ENCODE measurements at regions not wholly inside any gene's neighbourhood (a gene's known extent, or its start where the extent isn't known, plus 50 kb on each side); places are given as distances from the start of the nearest gene placed in this dataset.

DNA sequence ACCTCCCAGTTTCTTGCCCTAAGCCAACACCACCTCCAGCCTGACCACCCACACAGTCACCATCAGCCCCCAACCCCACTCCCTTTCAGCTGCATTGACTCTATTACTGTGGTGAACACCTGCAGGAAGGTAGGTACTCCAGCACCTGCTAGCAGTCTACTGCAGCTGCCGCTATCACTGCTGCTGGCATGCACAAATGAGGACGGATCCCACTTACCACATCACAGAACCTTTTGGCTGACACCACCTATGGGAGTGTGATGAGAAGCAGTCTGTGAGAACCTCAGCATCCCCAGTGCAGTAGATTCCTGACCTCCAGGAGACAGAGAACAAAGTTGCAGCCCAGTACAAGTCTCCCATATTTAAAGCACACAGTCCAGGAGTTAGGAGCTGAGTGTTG, 71.9 kb downstream of the ANXA1 start:
- TF ChIP-seq EZH2 (IDR thresholded peaks at IDR 0.05; ENCODE audit: low read depth, unreplicated experiment) = no peak
- TF ChIP-seq, protein P1, sequence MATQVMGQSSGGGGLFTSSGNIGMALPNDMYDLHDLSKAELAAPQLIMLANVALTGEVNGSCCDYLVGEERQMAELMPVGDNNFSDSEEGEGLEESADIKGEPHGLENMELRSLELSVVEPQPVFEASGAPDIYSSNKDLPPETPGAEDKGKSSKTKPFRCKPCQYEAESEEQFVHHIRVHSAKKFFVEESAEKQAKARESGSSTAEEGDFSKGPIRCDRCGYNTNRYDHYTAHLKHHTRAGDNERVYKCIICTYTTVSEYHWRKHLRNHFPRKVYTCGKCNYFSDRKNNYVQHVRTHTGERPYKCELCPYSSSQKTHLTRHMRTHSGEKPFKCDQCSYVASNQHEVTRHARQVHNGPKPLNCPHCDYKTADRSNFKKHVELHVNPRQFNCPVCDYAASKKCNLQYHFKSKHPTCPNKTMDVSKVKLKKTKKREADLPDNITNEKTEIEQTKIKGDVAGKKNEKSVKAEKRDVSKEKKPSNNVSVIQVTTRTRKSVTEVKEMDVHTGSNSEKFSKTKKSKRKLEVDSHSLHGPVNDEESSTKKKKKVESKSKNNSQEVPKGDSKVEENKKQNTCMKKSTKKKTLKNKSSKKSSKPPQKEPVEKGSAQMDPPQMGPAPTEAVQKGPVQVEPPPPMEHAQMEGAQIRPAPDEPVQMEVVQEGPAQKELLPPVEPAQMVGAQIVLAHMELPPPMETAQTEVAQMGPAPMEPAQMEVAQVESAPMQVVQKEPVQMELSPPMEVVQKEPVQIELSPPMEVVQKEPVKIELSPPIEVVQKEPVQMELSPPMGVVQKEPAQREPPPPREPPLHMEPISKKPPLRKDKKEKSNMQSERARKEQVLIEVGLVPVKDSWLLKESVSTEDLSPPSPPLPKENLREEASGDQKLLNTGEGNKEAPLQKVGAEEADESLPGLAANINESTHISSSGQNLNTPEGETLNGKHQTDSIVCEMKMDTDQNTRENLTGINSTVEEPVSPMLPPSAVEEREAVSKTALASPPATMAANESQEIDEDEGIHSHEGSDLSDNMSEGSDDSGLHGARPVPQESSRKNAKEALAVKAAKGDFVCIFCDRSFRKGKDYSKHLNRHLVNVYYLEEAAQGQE (IDR thresholded peaks at IDR 0.05; ENCODE audit: unreplicated experiment) = no peak
- TF ChIP-seq ZNF114 (CRISPR knock-in tag; IDR thresholded peaks at IDR 0.05) = no peak
- TF ChIP-seq, protein P2, sequence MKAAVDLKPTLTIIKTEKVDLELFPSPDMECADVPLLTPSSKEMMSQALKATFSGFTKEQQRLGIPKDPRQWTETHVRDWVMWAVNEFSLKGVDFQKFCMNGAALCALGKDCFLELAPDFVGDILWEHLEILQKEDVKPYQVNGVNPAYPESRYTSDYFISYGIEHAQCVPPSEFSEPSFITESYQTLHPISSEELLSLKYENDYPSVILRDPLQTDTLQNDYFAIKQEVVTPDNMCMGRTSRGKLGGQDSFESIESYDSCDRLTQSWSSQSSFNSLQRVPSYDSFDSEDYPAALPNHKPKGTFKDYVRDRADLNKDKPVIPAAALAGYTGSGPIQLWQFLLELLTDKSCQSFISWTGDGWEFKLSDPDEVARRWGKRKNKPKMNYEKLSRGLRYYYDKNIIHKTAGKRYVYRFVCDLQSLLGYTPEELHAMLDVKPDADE (IDR thresholded peaks at IDR 0.05) = no peak
- peaks cover 5% of the 10 kb centered on the region; the same call in 2 of the 3 replicates for H3K4me1 Mint-ChIP-seq
- H3K9me3 Mint-ChIP-seq = peaks cover 28% of the 10 kb centered on the region
- 0 out of 2 replicates have a peak, but pooled peaks cover 11% of the 10 kb centered on the region for H3K4me1 ChIP-seq (ENCODE audit: insufficient read depth)
- no peak overlapping the region for H3K4me3 Mint-ChIP-seq
- H3K4me2 ChIP-seq = no peak overlapping the region
- no peaks in the 10 kb centered on the region for H3K27me3 ChIP-seq (ENCODE audit: insufficient read depth)
- H4K20me1 ChIP-seq (replicated peaks; ENCODE audit: insufficient read depth) = no peaks in the 10 kb centered on the region
- 0 out of 2 replicates have a peak, but pooled peaks cover under 1% of the 10 kb centered on the region for H3K9me2 ChIP-seq (ENCODE audit: insufficient read depth)
- no peaks in the 10 kb centered on the region for H3F3A ChIP-seq (replicated peaks; ENCODE audit: low read depth)
- H3K27ac ChIP-seq (ENCODE audit: low read depth) = no peak overlapping the region
- H3K27me3 Mint-ChIP-seq (ENCODE audit: insufficient read depth, low read depth, poor library complexity) = peaks cover 6% of the 10 kb centered on the region
- H3K27ac Mint-ChIP-seq = peak overlapping the region; percentile 61; the same call in 1 of the 2 replicates
- H3K79me2 ChIP-seq (replicated peaks; ENCODE audit: insufficient read depth) = no peaks in the 10 kb centered on the region
- peak overlapping the region; percentile 45; the same call in 1 of the 2 replicates for H2AFZ ChIP-seq
- H3K36me3 Mint-ChIP-seq (ENCODE audit: low read depth) = peaks cover 18% of the 10 kb centered on the region
- DNase-seq (ENCODE audit: low spot score) = no peak
- no peaks in the 10 kb centered on the region for H3K36me3 ChIP-seq (ENCODE audit: insufficient read depth)
- no peak for ATAC-seq
- H3K4me3 ChIP-seq = no peak overlapping the region

DNA sequence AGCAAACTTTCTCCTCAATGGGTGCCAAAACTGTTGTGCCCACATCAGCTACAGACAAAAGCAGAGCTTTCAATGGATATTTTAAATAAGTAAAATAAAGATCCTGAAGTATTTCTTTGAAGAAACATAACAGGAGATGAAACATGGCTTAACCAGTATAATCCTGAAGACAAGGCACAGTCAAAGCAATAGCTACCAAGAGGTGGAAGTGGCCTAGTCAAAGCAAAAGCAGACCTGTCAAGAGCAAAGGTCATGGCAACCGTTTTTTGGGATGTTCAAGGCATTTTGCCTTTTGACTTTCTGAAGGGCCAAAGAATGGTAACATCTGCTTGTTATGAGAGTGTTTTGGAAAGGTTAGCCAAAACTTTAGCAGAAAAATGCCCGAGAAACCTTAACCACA, 77.9 kb downstream of the ANXA1 start:
- H3K9me3 Mint-ChIP-seq = no peaks in the 10 kb centered on the region; the same call in 1 of the 3 replicates
- Histone ChIP-seq H3K4me2 (no peak overlapping the region), H3K9me2 (ENCODE audit: insufficient read depth) (peaks cover 15% of the 10 kb centered on the region), H3K4me3 (no peak overlapping the region), H4K20me1 (replicated peaks; ENCODE audit: insufficient read depth) (no peaks in the 10 kb centered on the region), H2AFZ (no peak overlapping the region), H3F3A (replicated peaks; ENCODE audit: low read depth) (no peaks in the 10 kb centered on the region), H3K4me1 (ENCODE audit: insufficient read depth) (0 out of 2 replicates have a peak, but pooled peaks cover 10% of the 10 kb centered on the region), H3K36me3 (ENCODE audit: insufficient read depth) (no peaks in the 10 kb centered on the region), H3K27ac (ENCODE audit: low read depth) (no peak overlapping the region), H3K27me3 (ENCODE audit: insufficient read depth) (no peaks in the 10 kb centered on the region), H3K79me2 (replicated peaks; ENCODE audit: insufficient read depth) (no peaks in the 10 kb centered on the region)
- H3K4me3 Mint-ChIP-seq = no peak overlapping the region
- peaks cover 5% of the 10 kb centered on the region; the same call in 2 of the 3 replicates for H3K4me1 Mint-ChIP-seq
- DNase-seq (ENCODE audit: low spot score) (no peak), ATAC-seq (no peak)
- H3K27ac Mint-ChIP-seq = no peak overlapping the region
- H3K36me3 Mint-ChIP-seq (ENCODE audit: low read depth) = no peaks in the 10 kb centered on the region
- H3K27me3 Mint-ChIP-seq (ENCODE audit: insufficient read depth, low read depth, poor library complexity) = no peaks in the 10 kb centered on the region
- no peak for TF ChIP-seq ZNF114 (CRISPR knock-in tag; IDR thresholded peaks at IDR 0.05)
- no peak for TF ChIP-seq EZH2 (IDR thresholded peaks at IDR 0.05; ENCODE audit: low read depth, unreplicated experiment)
- TF ChIP-seq JUNB (IDR thresholded peaks at IDR 0.05; ENCODE audit: unreplicated experiment) = no peak
- no peak for TF ChIP-seq POLR2AphosphoS5 (IDR thresholded peaks at IDR 0.05; ENCODE audit: low read depth)
- no peak for TF ChIP-seq NANOG (IDR thresholded peaks at IDR 0.05; ENCODE audit: borderline replicate concordance)
- TF ChIP-seq STAT1 (IDR thresholded peaks at IDR 0.05; ENCODE audit: unreplicated experiment) = no peak
- TF ChIP-seq ZNF331 (CRISPR knock-in tag; IDR thresholded peaks at IDR 0.05; ENCODE audit: low read depth) = no peak
- TF ChIP-seq CREB1 (CRISPR knock-in tag; IDR thresholded peaks at IDR 0.05; ENCODE audit: low read depth) = no peak
- TF ChIP-seq, protein P3, sequence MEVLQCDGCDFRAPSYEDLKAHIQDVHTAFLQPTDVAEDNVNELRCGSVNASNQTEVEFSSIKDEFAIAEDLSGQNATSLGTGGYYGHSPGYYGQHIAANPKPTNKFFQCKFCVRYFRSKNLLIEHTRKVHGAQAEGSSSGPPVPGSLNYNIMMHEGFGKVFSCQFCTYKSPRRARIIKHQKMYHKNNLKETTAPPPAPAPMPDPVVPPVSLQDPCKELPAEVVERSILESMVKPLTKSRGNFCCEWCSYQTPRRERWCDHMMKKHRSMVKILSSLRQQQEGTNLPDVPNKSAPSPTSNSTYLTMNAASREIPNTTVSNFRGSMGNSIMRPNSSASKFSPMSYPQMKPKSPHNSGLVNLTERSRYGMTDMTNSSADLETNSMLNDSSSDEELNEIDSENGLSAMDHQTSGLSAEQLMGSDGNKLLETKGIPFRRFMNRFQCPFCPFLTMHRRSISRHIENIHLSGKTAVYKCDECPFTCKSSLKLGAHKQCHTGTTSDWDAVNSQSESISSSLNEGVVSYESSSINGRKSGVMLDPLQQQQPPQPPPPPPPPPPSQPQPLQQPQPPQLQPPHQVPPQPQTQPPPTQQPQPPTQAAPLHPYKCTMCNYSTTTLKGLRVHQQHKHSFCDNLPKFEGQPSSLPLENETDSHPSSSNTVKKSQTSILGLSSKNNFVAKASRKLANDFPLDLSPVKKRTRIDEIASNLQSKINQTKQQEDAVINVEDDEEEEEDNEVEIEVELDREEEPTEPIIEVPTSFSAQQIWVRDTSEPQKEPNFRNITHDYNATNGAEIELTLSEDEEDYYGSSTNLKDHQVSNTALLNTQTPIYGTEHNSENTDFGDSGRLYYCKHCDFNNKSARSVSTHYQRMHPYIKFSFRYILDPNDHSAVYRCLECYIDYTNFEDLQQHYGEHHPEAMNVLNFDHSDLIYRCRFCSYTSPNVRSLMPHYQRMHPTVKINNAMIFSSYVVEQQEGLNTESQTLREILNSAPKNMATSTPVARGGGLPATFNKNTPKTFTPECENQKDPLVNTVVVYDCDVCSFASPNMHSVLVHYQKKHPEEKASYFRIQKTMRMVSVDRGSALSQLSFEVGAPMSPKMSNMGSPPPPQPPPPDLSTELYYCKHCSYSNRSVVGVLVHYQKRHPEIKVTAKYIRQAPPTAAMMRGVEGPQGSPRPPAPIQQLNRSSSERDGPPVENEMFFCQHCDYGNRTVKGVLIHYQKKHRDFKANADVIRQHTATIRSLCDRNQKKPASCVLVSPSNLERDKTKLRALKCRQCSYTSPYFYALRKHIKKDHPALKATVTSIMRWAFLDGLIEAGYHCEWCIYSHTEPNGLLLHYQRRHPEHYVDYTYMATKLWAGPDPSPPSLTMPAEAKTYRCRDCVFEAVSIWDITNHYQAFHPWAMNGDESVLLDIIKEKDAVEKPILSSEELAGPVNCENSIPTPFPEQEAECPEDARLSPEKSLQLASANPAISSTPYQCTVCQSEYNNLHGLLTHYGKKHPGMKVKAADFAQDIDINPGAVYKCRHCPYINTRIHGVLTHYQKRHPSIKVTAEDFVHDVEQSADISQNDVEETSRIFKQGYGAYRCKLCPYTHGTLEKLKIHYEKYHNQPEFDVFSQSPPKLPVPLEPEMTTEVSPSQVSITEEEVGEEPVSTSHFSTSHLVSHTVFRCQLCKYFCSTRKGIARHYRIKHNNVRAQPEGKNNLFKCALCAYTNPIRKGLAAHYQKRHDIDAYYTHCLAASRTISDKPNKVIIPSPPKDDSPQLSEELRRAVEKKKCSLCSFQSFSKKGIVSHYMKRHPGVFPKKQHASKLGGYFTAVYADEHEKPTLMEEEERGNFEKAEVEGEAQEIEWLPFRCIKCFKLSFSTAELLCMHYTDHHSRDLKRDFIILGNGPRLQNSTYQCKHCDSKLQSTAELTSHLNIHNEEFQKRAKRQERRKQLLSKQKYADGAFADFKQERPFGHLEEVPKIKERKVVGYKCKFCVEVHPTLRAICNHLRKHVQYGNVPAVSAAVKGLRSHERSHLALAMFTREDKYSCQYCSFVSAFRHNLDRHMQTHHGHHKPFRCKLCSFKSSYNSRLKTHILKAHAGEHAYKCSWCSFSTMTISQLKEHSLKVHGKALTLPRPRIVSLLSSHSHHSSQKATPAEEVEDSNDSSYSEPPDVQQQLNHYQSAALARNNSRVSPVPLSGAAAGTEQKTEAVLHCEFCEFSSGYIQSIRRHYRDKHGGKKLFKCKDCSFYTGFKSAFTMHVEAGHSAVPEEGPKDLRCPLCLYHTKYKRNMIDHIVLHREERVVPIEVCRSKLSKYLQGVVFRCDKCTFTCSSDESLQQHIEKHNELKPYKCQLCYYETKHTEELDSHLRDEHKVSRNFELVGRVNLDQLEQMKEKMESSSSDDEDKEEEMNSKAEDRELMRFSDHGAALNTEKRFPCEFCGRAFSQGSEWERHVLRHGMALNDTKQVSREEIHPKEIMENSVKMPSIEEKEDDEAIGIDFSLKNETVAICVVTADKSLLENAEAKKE (CRISPR knock-in tag; IDR thresholded peaks at IDR 0.05) = no peak
